Lower lobe of right lung (tissue), 2 donors: ENCODE measurements at regions not wholly inside any gene's neighbourhood (a gene's known extent, or its start where the extent isn't known, plus 50 kb on each side); places are given as distances from the start of the nearest gene placed in this dataset.
"Not testable (repeated sequence)": the region's sequence is repeated elsewhere in the genome, so short reads cannot be mapped to it uniquely, and the experiment has no call there.

Experiments used
- ATAC-seq, 2 donors: fragments of 200-7000 bp; cut with Tn5 transposase; one replicate each; pipeline ENCODE4 v1.9.1; 2020 to 2022; ENCODE audit warnings: mild to moderate bottlenecking in 2 of 2, moderate library complexity in 2 of 2
- DNase-seq: peaks from one replicate; pipeline ENCODE4 v3.0.0-alpha.2; 2020
- H3K27ac ChIP-seq: fragments of 200-600 bp; one replicate; pipeline ENCODE4 v1.8.0; 2022
- H3K27me3 ChIP-seq: fragments of 200-600 bp; one replicate; pipeline ENCODE4 v1.8.0; 2022; ENCODE audit warnings: low read depth
- H3K36me3 ChIP-seq: fragments of 200-600 bp; one replicate; pipeline ENCODE4 v1.8.0; 2022; ENCODE audit warnings: mild to moderate bottlenecking
- H3K4me1 ChIP-seq: fragments of 200-600 bp; one replicate; pipeline ENCODE4 v1.8.0; 2022
- H3K4me3 ChIP-seq: fragments of 200-600 bp; one replicate; pipeline ENCODE4 v1.8.0; 2022; ENCODE audit warnings: mild to moderate bottlenecking
- H3K9me3 ChIP-seq: fragments of 200-600 bp; one replicate; pipeline ENCODE4 v1.8.0; 2022
- intact Hi-C: fragments of 100-400 bp; cut with DNase I; formaldehyde crosslinking; loops from one replicate; pipeline ENCODE4 v1.11.0; 2022
- TF ChIP-seq, protein P1 (sequence below): fragments of 200-600 bp; IDR thresholded peaks from one replicate; pipeline ENCODE4 v1.8.0; 2022; ENCODE audit warnings: antibody characterized with exemption, mild to moderate bottlenecking
- donor health status: DM: no; HTN: yes; CAD: no; lungs with severe emphysema.

DNA sequence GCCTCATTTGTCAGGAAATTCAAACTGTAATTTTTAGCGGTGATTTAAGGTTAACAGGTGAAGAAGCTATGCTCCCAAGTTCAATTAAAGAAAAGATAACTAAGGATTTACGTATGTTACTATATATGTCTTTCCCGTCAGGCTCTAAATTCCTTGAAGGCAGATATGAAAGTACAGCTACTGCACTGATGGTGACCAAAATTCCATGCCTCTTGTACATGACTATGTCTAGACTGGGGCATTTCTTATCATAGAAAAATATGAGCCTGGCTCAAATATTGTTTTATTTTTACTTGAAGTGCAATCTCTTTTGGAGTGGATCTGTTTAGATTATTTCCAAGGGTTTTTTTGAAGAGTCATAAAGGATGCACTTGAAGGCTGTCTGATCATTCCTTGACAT, 647.1 kb upstream of the KCNMB2 start:
- TF ChIP-seq, protein P1, sequence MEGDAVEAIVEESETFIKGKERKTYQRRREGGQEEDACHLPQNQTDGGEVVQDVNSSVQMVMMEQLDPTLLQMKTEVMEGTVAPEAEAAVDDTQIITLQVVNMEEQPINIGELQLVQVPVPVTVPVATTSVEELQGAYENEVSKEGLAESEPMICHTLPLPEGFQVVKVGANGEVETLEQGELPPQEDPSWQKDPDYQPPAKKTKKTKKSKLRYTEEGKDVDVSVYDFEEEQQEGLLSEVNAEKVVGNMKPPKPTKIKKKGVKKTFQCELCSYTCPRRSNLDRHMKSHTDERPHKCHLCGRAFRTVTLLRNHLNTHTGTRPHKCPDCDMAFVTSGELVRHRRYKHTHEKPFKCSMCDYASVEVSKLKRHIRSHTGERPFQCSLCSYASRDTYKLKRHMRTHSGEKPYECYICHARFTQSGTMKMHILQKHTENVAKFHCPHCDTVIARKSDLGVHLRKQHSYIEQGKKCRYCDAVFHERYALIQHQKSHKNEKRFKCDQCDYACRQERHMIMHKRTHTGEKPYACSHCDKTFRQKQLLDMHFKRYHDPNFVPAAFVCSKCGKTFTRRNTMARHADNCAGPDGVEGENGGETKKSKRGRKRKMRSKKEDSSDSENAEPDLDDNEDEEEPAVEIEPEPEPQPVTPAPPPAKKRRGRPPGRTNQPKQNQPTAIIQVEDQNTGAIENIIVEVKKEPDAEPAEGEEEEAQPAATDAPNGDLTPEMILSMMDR = no peak
- H3K27me3 ChIP-seq = no peaks in the 10 kb centered on the region
- H3K4me3 ChIP-seq = no peak overlapping the region
- ATAC-seq (peak in 1 of 2 donors; percentile 85), DNase-seq (no peak)
- no peaks in the 10 kb centered on the region for H3K9me3 ChIP-seq
- intact Hi-C loops = no loop called here
- H3K4me1 ChIP-seq = no peaks in the 10 kb centered on the region
- H3K36me3 ChIP-seq = no peaks in the 10 kb centered on the region
- no peak overlapping the region for H3K27ac ChIP-seq

DNA sequence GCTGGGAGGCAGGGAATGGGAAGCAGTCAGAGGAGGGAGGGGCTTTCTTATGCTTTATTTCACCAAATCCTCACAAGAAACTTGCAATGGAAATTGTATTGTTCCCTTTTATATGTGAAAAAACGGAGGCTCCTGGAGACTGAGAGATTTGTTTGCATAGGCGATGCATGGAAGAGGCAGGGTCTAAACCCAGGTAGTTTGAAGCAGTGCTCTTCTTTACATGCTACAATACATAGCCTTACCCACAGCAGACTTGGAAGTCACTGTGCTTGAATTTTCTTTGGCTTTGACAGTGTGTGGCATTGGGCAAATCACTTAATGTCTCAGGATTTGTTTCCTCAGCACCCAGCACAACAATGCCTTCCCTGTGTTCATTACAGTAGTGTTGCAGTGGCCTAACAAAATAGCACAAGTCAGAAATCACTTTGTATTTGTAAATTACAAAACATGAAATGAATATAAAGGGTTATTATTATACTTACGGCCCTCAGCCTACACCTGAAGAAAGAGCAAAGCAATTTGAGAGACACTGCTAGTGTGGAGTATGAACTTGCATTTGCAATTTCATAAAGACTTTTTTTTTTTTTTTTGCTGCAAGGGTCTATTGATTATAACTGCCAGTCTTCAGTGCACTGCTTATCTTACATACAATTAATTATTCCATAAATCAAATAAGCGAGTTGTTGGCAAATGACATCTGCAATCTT, 646.4 kb upstream of the KCNMB2 start:
- Histone ChIP-seq H3K9me3 (no peaks in the 10 kb centered on the region), H3K4me3 (no peak overlapping the region), H3K27me3 (no peaks in the 10 kb centered on the region), H3K27ac (no peak overlapping the region), H3K4me1 (no peaks in the 10 kb centered on the region), H3K36me3 (no peaks in the 10 kb centered on the region)
- TF ChIP-seq, protein P1 = no peak
- DNase-seq (no peak), ATAC-seq (peak in 1 of 2 donors; percentile 19)
- intact Hi-C loops = no loop called here

DNA sequence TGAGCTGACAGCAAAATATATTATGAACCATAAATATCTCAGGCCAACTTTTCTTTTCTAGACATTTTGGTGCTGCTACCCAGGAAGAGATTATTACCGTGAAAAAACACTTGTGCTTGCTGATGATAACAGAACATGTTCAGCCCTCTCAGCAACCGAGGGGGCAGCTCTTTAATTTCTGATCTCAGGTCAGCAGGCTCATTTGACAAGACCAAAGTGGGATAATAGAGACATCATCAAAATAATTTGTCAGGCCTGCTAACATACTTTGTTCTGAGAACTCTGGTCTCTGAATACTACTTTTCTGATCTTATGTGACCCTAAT, 645.9 kb upstream of the KCNMB2 start:
- no peaks in the 10 kb centered on the region for H3K9me3 ChIP-seq
- no peak overlapping the region for H3K4me3 ChIP-seq
- intact Hi-C loops = no loop called here
- ATAC-seq (no peak), DNase-seq (no peak)
- no peak overlapping the region for H3K27ac ChIP-seq
- TF ChIP-seq, protein P1 = no peak
- H3K27me3 ChIP-seq = no peaks in the 10 kb centered on the region
- no peaks in the 10 kb centered on the region for H3K36me3 ChIP-seq
- no peaks in the 10 kb centered on the region for H3K4me1 ChIP-seq

DNA sequence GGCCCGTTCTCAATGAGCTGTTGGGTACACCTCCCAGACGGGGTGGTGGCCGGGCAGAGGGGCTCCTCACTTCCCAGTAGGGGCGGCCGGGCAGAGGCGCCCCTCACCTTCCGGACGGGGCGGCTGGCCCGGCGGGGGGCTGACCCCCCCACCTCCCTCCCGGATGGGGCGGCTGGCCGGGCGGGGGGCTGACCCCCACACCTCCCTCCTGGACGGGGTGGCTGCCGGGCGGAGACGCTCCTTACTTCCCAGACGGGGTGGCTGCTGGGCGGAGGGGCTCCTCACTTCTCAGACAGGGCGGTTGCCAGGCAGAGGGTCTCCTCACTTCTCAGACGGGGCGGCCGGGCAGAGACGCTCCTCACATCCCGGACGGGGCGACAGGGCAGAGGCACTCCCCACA, 644.7 kb upstream of the KCNMB2 start:
- H3K36me3 ChIP-seq, DNase-seq, ATAC-seq, intact Hi-C loops, H3K4me3 ChIP-seq, H3K27me3 ChIP-seq, H3K9me3 ChIP-seq, H3K27ac ChIP-seq, H3K4me1 ChIP-seq: not testable (repeated sequence)

DNA sequence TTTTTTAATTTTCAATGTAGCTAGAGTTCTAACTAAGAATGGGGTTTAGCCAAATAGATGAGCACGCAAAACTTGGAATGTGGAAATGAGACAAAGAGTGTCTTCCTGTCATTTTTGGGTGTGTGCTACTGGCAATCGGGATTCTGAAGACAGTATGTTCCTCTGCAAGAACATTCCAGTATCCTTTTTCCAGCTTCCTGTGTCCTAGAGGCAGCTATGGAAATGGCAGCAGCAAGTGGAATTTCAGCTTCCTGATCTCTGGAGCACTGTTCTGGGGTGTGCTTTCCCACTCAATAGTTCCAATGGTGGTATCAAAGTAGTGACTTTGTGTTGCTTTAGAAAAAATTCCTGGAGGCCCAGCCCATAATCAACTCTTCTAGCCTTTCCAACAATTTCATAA, 642.9 kb upstream of the KCNMB2 start:
- Histone ChIP-seq H3K27ac (no peak overlapping the region), H3K9me3 (no peaks in the 10 kb centered on the region), H3K4me3 (no peak overlapping the region), H3K4me1 (no peaks in the 10 kb centered on the region), H3K36me3 (no peaks in the 10 kb centered on the region), H3K27me3 (no peaks in the 10 kb centered on the region)
- no peak for DNase-seq
- TF ChIP-seq, protein P1 = peak; percentile 37
- ATAC-seq = no peak
- intact Hi-C loops = no loop called here

DNA sequence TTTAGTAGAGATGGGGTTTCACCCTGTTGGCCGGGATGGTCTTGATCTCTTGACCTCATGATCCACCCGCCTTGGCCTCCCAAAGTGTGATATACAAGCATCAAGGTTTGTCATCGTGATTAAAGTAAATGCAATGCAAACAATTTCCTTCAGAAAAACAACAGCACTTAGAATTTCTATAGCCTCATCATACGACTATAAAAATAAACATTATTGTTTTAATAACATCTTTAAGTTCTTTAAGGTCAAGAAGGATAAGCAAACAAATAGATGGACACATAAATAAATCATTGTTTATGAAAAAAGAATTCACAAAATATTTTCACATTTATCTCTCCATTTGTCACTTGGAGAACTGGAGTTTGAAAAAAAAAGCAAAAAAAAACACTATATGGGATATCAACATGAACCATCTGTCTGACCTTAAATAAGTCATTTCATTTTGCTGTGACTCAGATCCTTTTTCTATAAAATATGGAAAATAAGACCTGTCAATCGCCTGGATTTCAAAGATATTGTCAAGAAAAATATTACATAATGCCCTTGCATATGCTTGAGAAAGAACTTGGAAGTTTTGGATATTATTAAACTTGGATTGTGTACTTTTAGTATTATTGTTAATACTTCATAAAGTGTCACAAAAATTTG, 642.0 kb upstream of the KCNMB2 start:
- ATAC-seq = no peak
- TF ChIP-seq, protein P1 = no peak

More for the DNA sequence above, 642.0 kb upstream of the KCNMB2 start:
- Histone ChIP-seq H3K27ac (no peak overlapping the region), H3K4me3 (no peak overlapping the region), H3K4me1 (no peaks in the 10 kb centered on the region), H3K36me3 (no peaks in the 10 kb centered on the region), H3K9me3 (peaks cover 3% of the 10 kb centered on the region), H3K27me3 (no peaks in the 10 kb centered on the region)
- DNase-seq = no peak
- intact Hi-C loops = no loop called here
